Testis (tissue), 2 donors: ENCODE measurements at regions not wholly inside any gene's neighbourhood (a gene's known extent, or its start where the extent isn't known, plus 50 kb on each side); places are given as distances from the start of the nearest gene placed in this dataset.

Experiments
- POLR2A ChIP-seq: fragments of 450-650 bp; IDR thresholded peaks from one replicate; pipeline ENCODE4 v1.6.1; 2017; ENCODE audit warnings: antibody characterized with exemption, mild to moderate bottlenecking, moderate library complexity
- TF ChIP-seq, protein P1 (sequence below), 3 experiments: fragments of 450-650 bp in 2 of 3; fragments of 200-600 bp in 1 of 3; sonication (generic) in 1 of 3; IDR thresholded peaks; one replicate each; pipeline ENCODE4 v1.5.1; 2016 to 2019; ENCODE audit warnings: antibody characterized with exemption in 3 of 3, mild to moderate bottlenecking in 2 of 3, moderate library complexity in 1 of 3

DNA sequence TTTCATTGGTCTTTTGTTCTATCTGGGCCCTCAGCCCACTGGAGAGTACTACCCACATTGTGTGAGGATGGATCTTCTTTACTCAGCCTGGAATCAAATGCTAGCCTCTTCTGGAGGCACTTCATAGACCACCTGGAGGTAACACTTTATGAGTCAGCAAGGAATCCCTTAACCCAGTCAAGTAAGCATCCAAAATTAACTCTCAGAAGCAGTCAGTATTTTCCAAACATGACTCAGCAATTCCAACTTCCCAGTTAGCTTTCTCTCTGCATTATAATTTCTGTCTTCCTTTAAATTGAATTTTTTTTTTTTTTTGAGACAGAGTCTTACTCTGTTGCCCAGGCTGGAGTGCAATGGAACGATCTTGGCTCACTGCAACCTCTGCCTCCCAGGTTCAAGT lies 142.7 kb downstream of the ACKR3 start:
- TF ChIP-seq, protein P1, sequence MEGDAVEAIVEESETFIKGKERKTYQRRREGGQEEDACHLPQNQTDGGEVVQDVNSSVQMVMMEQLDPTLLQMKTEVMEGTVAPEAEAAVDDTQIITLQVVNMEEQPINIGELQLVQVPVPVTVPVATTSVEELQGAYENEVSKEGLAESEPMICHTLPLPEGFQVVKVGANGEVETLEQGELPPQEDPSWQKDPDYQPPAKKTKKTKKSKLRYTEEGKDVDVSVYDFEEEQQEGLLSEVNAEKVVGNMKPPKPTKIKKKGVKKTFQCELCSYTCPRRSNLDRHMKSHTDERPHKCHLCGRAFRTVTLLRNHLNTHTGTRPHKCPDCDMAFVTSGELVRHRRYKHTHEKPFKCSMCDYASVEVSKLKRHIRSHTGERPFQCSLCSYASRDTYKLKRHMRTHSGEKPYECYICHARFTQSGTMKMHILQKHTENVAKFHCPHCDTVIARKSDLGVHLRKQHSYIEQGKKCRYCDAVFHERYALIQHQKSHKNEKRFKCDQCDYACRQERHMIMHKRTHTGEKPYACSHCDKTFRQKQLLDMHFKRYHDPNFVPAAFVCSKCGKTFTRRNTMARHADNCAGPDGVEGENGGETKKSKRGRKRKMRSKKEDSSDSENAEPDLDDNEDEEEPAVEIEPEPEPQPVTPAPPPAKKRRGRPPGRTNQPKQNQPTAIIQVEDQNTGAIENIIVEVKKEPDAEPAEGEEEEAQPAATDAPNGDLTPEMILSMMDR (IDR thresholded peaks at IDR 0.05), result no peak
- no peak for TF ChIP-seq POLR2A
